ENCODE measurements at regions not wholly inside any gene's neighbourhood (a gene's known extent, or its start where the extent isn't known, plus 50 kb on each side); places are given as distances from the start of the nearest gene placed in this dataset.
A peak's percentile ranks its signal among the peaks of the same experiment; 100 is the strongest.

- DNase-seq (ENCODE audit: low spot score): peak; percentile 48
Measured at GRCh38 chr6:121816906-121817540, 381.6 kb downstream of the GJA1 start.

- peak; percentile 35 for DNase-seq (ENCODE audit: low spot score)
Measured at GRCh38 chr6:121823437-121823851, 388.0 kb downstream of the GJA1 start.

- no peak for DNase-seq (ENCODE audit: low spot score)
Measured at GRCh38 chr6:121826156-121826810, 390.8 kb downstream of the GJA1 start.

- no peak for DNase-seq (ENCODE audit: low spot score)
Measured at GRCh38 chr6:121828146-121828886, 392.9 kb downstream of the GJA1 start.

GRCh38 chr6:121830736-121831135 lies 395.3 kb downstream of the GJA1 start:
- DNase-seq (ENCODE audit: low spot score): no peak

GRCh38 chr6:121835662-121836061 lies 400.2 kb downstream of the GJA1 start:
- DNase-seq (ENCODE audit: low spot score): peak; percentile 52

GRCh38 chr6:121837545-121838229 lies 402.2 kb downstream of the GJA1 start:
- no peak for DNase-seq (ENCODE audit: low spot score)

- DNase-seq (ENCODE audit: low spot score): peak; percentile 64
Measured at GRCh38 chr6:121838842-121839241, 403.4 kb downstream of the GJA1 start.

GRCh38 chr6:121839896-121840295 lies 404.4 kb downstream of the GJA1 start:
- DNase-seq (ENCODE audit: low spot score): no peak

- DNase-seq (ENCODE audit: low spot score): no peak
Measured at GRCh38 chr6:121844898-121845297, 409.5 kb downstream of the GJA1 start.

- no peak for DNase-seq (ENCODE audit: low spot score)
Measured at GRCh38 chr6:121847806-121848522, 412.5 kb downstream of the GJA1 start.

- no peak for DNase-seq (ENCODE audit: low spot score)
Measured at GRCh38 chr6:121848523-121849255, 413.2 kb downstream of the GJA1 start.

GRCh38 chr6:121849477-121849876 lies 414.0 kb downstream of the GJA1 start:
- DNase-seq (ENCODE audit: low spot score): peak; percentile 52

GRCh38 chr6:121851056-121851455 lies 415.6 kb downstream of the GJA1 start:
- peak; percentile 78 for DNase-seq (ENCODE audit: low spot score)

- no peak for DNase-seq (ENCODE audit: low spot score)
Measured at GRCh38 chr6:121853686-121854085, 418.2 kb downstream of the GJA1 start.

- no peak for DNase-seq (ENCODE audit: low spot score)
Measured at GRCh38 chr6:121855521-121855920, 420.1 kb downstream of the GJA1 start.

- peak; percentile 74 for DNase-seq (ENCODE audit: low spot score)
Measured at GRCh38 chr6:121856296-121856695, 420.9 kb downstream of the GJA1 start.

GRCh38 chr6:121857551-121857950 lies 422.1 kb downstream of the GJA1 start:
- no peak for DNase-seq (ENCODE audit: low spot score)

- no peak for DNase-seq (ENCODE audit: low spot score)
Measured at GRCh38 chr6:121858310-121858709, 422.9 kb downstream of the GJA1 start.

- peak; percentile 90 for DNase-seq (ENCODE audit: low spot score)
Measured at GRCh38 chr6:121858986-121859385, 423.5 kb downstream of the GJA1 start.

GRCh38 chr6:121865811-121866210 lies 430.4 kb downstream of the GJA1 start:
- no peak for DNase-seq (ENCODE audit: low spot score)

Measured in umbilical cord (tissue), 1 donor.